Neuronal stem cell (in vitro differentiated cells): ENCODE measurements at regions not wholly inside any gene's neighbourhood (a gene's known extent, or its start where the extent isn't known, plus 50 kb on each side); places are given as distances from the start of the nearest gene placed in this dataset.

Experiments
- DNase-seq: peaks from one replicate; pipeline ENCODE4 v3.0.0-alpha.2; 2013; ENCODE audit warnings: low spot score
- H2AFZ ChIP-seq: one replicate; pipeline ENCODE4 v1.6.1; 2013; ENCODE audit warnings: mild to moderate bottlenecking, low read length, inconsistent platforms
- H2AK5ac ChIP-seq: 2 replicates; pipeline ENCODE4 v1.6.1; 2013; ENCODE audit warnings: low read depth, mild to moderate bottlenecking, inconsistent platforms, low read length, moderate library complexity, mixed read lengths
- H2BK120ac ChIP-seq: 2 replicates; pipeline ENCODE4 v1.6.1; 2013; ENCODE audit warnings: low read depth, mild to moderate bottlenecking, inconsistent platforms, low read length, moderate library complexity, mixed read lengths
- H2BK12ac ChIP-seq: one replicate; pipeline ENCODE4 v1.6.1; 2013; ENCODE audit warnings: low read length, inconsistent platforms
- H2BK15ac ChIP-seq: 2 replicates; pipeline ENCODE4 v1.6.1; 2013; ENCODE audit warnings: mild to moderate bottlenecking, low read length, inconsistent platforms, mixed read lengths
- H2BK5ac ChIP-seq: one replicate; pipeline ENCODE4 v1.6.1; 2013; ENCODE audit warnings: inconsistent platforms, mild to moderate bottlenecking, low read length, moderate library complexity
- H3K14ac ChIP-seq: one replicate; pipeline ENCODE4 v1.6.1; 2013; ENCODE audit warnings: low read length, inconsistent platforms
- H3K18ac ChIP-seq: 2 replicates; pipeline ENCODE4 v1.6.1; 2013; ENCODE audit warnings: low read length, inconsistent platforms
- H3K23ac ChIP-seq: 2 replicates; pipeline ENCODE4 v1.6.1; 2013; ENCODE audit warnings: low read depth, mild to moderate bottlenecking, mixed read lengths, low read length, inconsistent platforms; ENCODE audit not compliant: poor library complexity
- H3K27ac ChIP-seq: replicated peaks from 3 replicates; pipeline ENCODE4 v1.5.1; 2013; ENCODE audit warnings: low read length, inconsistent platforms
- H3K27me3 ChIP-seq, 3 experiments: 2 replicates each; pipeline ENCODE4 v1.6.1; 2013; ENCODE audit warnings: low read length in 3 of 3, mild to moderate bottlenecking in 2 of 3, inconsistent platforms in 1 of 3, low read depth in 1 of 3, mixed read lengths in 1 of 3, moderate library complexity in 1 of 3; ENCODE audit not compliant: control insufficient read depth in 3 of 3, insufficient read depth in 3 of 3
- H3K36me3 ChIP-seq, 2 donors: replicated peaks in 1 of 2; 2 replicates each; pipeline ENCODE4 v1.6.1; 2013; ENCODE audit warnings: low read length in 2 of 2; ENCODE audit not compliant: control insufficient read depth in 2 of 2, insufficient read depth in 2 of 2
- H3K4ac ChIP-seq: 2 replicates; pipeline ENCODE4 v1.6.1; 2013; ENCODE audit warnings: inconsistent platforms, mild to moderate bottlenecking, low read length, moderate library complexity
- H3K4me1 ChIP-seq, 2 donors: 1 replicate in 1 of 2; 2 replicates in 1 of 2; pipeline ENCODE4 v1.6.1; 2013; ENCODE audit warnings: low read length in 2 of 2, low read depth in 1 of 2; ENCODE audit not compliant: control insufficient read depth in 2 of 2, insufficient read depth in 1 of 2
- H3K4me2 ChIP-seq: one replicate; pipeline ENCODE4 v1.6.1; 2013; ENCODE audit warnings: mild to moderate bottlenecking, low read length, inconsistent platforms; ENCODE audit not compliant: insufficient read depth, poor library complexity, severe bottlenecking
- H3K4me3 ChIP-seq, 2 donors: 2 replicates each; pipeline ENCODE4 v1.5.1; 2013; ENCODE audit warnings: low read length in 2 of 2, mild to moderate bottlenecking in 2 of 2, inconsistent platforms in 1 of 2, moderate library complexity in 1 of 2
- H3K79me1 ChIP-seq: one replicate; pipeline ENCODE4 v1.6.1; 2013; ENCODE audit warnings: low read depth, mild to moderate bottlenecking, inconsistent platforms, low read length, moderate library complexity
- H3K9ac ChIP-seq: one replicate; pipeline ENCODE4 v1.6.1; 2013; ENCODE audit warnings: mild to moderate bottlenecking, low read depth, low read length, inconsistent platforms; ENCODE audit not compliant: poor library complexity
- H3K9me3 ChIP-seq, 2 donors: replicated peaks in 1 of 2; 2 replicates each; pipeline versions ENCODE3 to v1.6.1; 2013; ENCODE audit warnings: low read length in 2 of 2, mild to moderate bottlenecking in 2 of 2, inconsistent platforms in 1 of 2, low read depth in 1 of 2, mixed read lengths in 1 of 2, moderate library complexity in 1 of 2; ENCODE audit not compliant: control insufficient read depth in 2 of 2, insufficient read depth in 1 of 2
- H4K8ac ChIP-seq: one replicate; pipeline ENCODE4 v1.6.1; 2013; ENCODE audit warnings: low read depth, mild to moderate bottlenecking, inconsistent platforms, low read length, moderate library complexity
- H4K91ac ChIP-seq: one replicate; pipeline ENCODE4 v1.6.1; 2013; ENCODE audit warnings: low read length, low read depth, mild to moderate bottlenecking, inconsistent platforms; ENCODE audit not compliant: poor library complexity
- WGBS, 2 donors: extraction: QIAGEN DNeasy Blood & Tissue Kit; methylation state at CpG; one replicate each; pipeline ENCODE4 v1.1.7; 2013; ENCODE audit warnings: missing lambda C conversion rate in 2 of 2, mixed read lengths in 1 of 2; ENCODE audit not compliant: insufficient read length in 2 of 2, insufficient replicate concordance in 1 of 2; ENCODE audit errors: extremely low coverage in 2 of 2; 5-methylcytosine and 5-hydroxymethylcytosine counted together

- Histone ChIP-seq H3K4ac (no peak overlapping the region), H3K4me1 (no peaks in the 10 kb centered on the region), H3K4me3 (no peak overlapping the region), H2BK12ac (no peak overlapping the region), H3K9me3 (no peaks in the 10 kb centered on the region), H2AFZ (no peak overlapping the region), H4K8ac (no peak overlapping the region), H3K9ac (no peak overlapping the region), H2BK120ac (no peak overlapping the region), H3K27ac (no peak overlapping the region), H3K23ac (no peak overlapping the region), H2AK5ac (no peak overlapping the region), H3K4me2 (no peak overlapping the region), H3K27me3 (no peaks in the 10 kb centered on the region), H3K18ac (no peak overlapping the region), H4K91ac (no peak overlapping the region), H3K36me3 (no peaks in the 10 kb centered on the region), H2BK5ac (no peak overlapping the region), H3K14ac (no peak overlapping the region), H2BK15ac (no peak overlapping the region), H3K79me1 (no peaks in the 10 kb centered on the region)
- DNase-seq, result no peak
- no CpG with 5 or more reads among the region's 4 CpGs for WGBS, 2 donors
Measured at GRCh38 chrY:17044723-17045122, 835.3 kb downstream of the CDY2B start.

DNA sequence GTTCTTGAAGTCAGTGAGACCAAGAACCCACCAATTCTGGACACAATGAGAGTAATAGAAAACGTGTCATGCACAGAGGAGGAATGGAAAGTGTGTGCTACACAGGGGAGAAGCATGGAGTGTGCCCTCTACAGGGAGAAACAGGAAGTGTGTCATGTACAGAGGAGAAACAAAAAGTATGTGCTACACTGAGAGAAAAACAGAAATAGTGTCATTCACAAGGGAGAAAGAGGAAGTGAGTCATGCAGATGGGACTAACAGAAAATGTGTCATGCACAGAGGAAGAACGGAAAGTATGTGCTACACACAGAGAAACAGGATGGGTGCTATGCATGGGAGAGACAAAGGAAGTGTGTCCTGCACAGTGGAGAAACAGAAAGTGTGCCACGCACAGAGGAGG, 835.7 kb downstream of the CDY2B start:
- no peaks in the 10 kb centered on the region for H3K9me3 ChIP-seq
- no peak overlapping the region for H4K8ac ChIP-seq
- H2BK120ac ChIP-seq, result no peak overlapping the region
- no peak overlapping the region for H2BK12ac ChIP-seq
- no peak overlapping the region for H3K27ac ChIP-seq
- H2BK15ac ChIP-seq, result no peak overlapping the region
- WGBS, 2 donors, result no CpG with 5 or more reads among the region's 3 CpGs
- H3K18ac ChIP-seq, result no peak overlapping the region
- no peak overlapping the region for H2AFZ ChIP-seq
- no peak overlapping the region for H3K14ac ChIP-seq
- no peak overlapping the region for H3K9ac ChIP-seq
- no peaks in the 10 kb centered on the region for H3K79me1 ChIP-seq
- H2BK5ac ChIP-seq, result no peak overlapping the region
- H3K4me3 ChIP-seq, result no peak overlapping the region
- no peak for DNase-seq
- H3K4me2 ChIP-seq, result no peak overlapping the region
- H2AK5ac ChIP-seq, result no peak overlapping the region
- no peak overlapping the region for H3K23ac ChIP-seq
- H3K4me1 ChIP-seq, result no peaks in the 10 kb centered on the region
- no peaks in the 10 kb centered on the region for H3K36me3 ChIP-seq
- no peak overlapping the region for H3K4ac ChIP-seq
- H3K27me3 ChIP-seq, result no peaks in the 10 kb centered on the region
- no peak overlapping the region for H4K91ac ChIP-seq

GRCh38 chrY:17038439-17038838, 841.6 kb downstream of the CDY2B start:
- no peaks in the 10 kb centered on the region for H3K79me1 ChIP-seq
- H3K4me3 ChIP-seq, result no peak overlapping the region
- no peaks in the 10 kb centered on the region for H3K27me3 ChIP-seq
- H3K9me3 ChIP-seq, result no peaks in the 10 kb centered on the region
- H3K27ac ChIP-seq, result no peak overlapping the region
- H3K9ac ChIP-seq, result no peak overlapping the region
- no CpG with 5 or more reads among the region's 2 CpGs for WGBS, 2 donors
- H4K91ac ChIP-seq, result no peak overlapping the region
- no peak overlapping the region for H4K8ac ChIP-seq
- H2AFZ ChIP-seq, result no peak overlapping the region
- H3K14ac ChIP-seq, result no peak overlapping the region
- H3K23ac ChIP-seq, result no peak overlapping the region
- no peak overlapping the region for H3K4ac ChIP-seq
- no peaks in the 10 kb centered on the region for H3K4me1 ChIP-seq
- no peak overlapping the region for H2BK12ac ChIP-seq
- H3K4me2 ChIP-seq, result no peak overlapping the region
- no peak overlapping the region for H2BK15ac ChIP-seq
- H3K36me3 ChIP-seq, result no peaks in the 10 kb centered on the region
- no peak overlapping the region for H2BK120ac ChIP-seq
- DNase-seq, result no peak
- no peak overlapping the region for H3K18ac ChIP-seq
- H2AK5ac ChIP-seq, result no peak overlapping the region
- no peak overlapping the region for H2BK5ac ChIP-seq

DNA sequence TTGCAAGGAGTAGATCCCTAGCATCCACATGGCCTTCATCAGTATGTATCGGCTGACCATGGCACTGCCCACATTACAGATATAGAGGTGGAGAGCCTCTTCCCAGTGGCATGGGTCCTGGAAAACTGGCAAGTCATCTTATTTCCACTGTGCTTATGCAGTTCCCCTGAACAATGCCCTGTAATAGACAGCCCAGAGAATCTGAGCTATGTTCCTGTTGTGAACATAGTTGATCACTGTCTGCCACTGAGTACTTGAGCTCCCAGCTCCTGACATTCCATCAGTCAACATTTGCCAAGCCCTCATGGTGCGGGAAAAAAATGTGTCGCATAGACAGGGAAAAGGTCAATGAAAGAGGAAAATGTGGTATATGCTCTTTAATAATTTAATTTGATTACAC, 861.9 kb downstream of the CDY2B start:
- H2BK5ac ChIP-seq, result no peak overlapping the region
- no peak overlapping the region for H2BK15ac ChIP-seq
- no peak overlapping the region for H2AK5ac ChIP-seq
- no peak overlapping the region for H4K8ac ChIP-seq
- H2AFZ ChIP-seq, result no peak overlapping the region
- H4K91ac ChIP-seq, result no peak overlapping the region
- H3K9ac ChIP-seq, result no peak overlapping the region
- no peak overlapping the region for H3K4ac ChIP-seq
- no peaks in the 10 kb centered on the region for H3K4me1 ChIP-seq
- no peaks in the 10 kb centered on the region for H3K79me1 ChIP-seq
- no peak overlapping the region for H2BK120ac ChIP-seq
- H3K23ac ChIP-seq, result no peak overlapping the region
- no peaks in the 10 kb centered on the region for H3K27me3 ChIP-seq
- H3K4me2 ChIP-seq, result no peak overlapping the region
- WGBS, 2 donors, result no CpG with 5 or more reads among the region's 3 CpGs
- no peak overlapping the region for H3K14ac ChIP-seq
- H3K27ac ChIP-seq, result no peak overlapping the region
- H3K18ac ChIP-seq, result no peak overlapping the region
- H2BK12ac ChIP-seq, result no peak overlapping the region
- no peaks in the 10 kb centered on the region for H3K36me3 ChIP-seq
- no peaks in the 10 kb centered on the region for H3K9me3 ChIP-seq
- no peak overlapping the region for H3K4me3 ChIP-seq
- DNase-seq, result no peak
